WTC11 (cell line): ENCODE measurements at regions not wholly inside any gene's neighbourhood (a gene's known extent, or its start where the extent isn't known, plus 50 kb on each side); places are given as distances from the start of the nearest gene placed in this dataset.

Source experiments
- CTCF ChIP-seq: fragments of 200-600 bp; IDR thresholded peaks from 2 replicates; pipeline ENCODE4 v1.8.0; 2022; ENCODE audit warnings: antibody characterized with exemption
- JUN ChIP-seq: sonication (generic); formaldehyde crosslinking; IDR thresholded peaks from 2 replicates; pipeline ENCODE4 v1.8.0; 2023; ENCODE audit warnings: mild to moderate bottlenecking, missing genetic modification reagents
- NFYB ChIP-seq: sonication (generic); formaldehyde crosslinking; conservative IDR thresholded peaks from 2 replicates; pipeline ENCODE4 v1.8.0; 2022; ENCODE audit warnings: low read depth, missing genetic modification reagents
- PREB ChIP-seq: sonication (generic); formaldehyde crosslinking; IDR thresholded peaks from 2 replicates; pipeline ENCODE4 v1.8.1; 2022; ENCODE audit warnings: mild to moderate bottlenecking, missing genetic modification reagents, moderate library complexity, borderline replicate concordance
- USF2 ChIP-seq: sonication (generic); formaldehyde crosslinking; IDR thresholded peaks from 2 replicates; pipeline ENCODE4 v1.8.1; 2023; ENCODE audit warnings: mild to moderate bottlenecking, missing genetic modification reagents, moderate library complexity
- ZBTB21 ChIP-seq: sonication (generic); formaldehyde crosslinking; IDR thresholded peaks from 2 replicates; pipeline ENCODE4 v1.8.1; 2023; ENCODE audit warnings: mild to moderate bottlenecking, missing genetic modification reagents, borderline replicate concordance

GRCh38 chr17:53588317-53588716 is 234.4 kb upstream of the KIF2B start:
- TF ChIP-seq JUN (CRISPR knock-in tag) (no peak), USF2 (CRISPR knock-in tag) (no peak), NFYB (CRISPR knock-in tag) (no peak), CTCF (no peak), PREB (CRISPR knock-in tag) (no peak), ZBTB21 (no peak)
